NCI-H345 treated with DMSO at 0.1 percent for 48 hours (cell line): ENCODE measurements at regions not wholly inside any gene's neighbourhood (a gene's known extent, or its start where the extent isn't known, plus 50 kb on each side); places are given as distances from the start of the nearest gene placed in this dataset.

Experiments
- DNase-seq: peaks from one replicate; lab custom pipeline; 2025; ENCODE audit not compliant: unreplicated experiment; lab: John Stamatoyannopoulos, UW

GRCh38 chr5:175805256-175806011, 65.9 kb upstream of the CPLX2 start:
- DNase-seq: no peak

- DNase-seq: no peak
These were observed 62.7 kb upstream of the CPLX2 start for GRCh38 chr5:175808711-175809110.

DNA sequence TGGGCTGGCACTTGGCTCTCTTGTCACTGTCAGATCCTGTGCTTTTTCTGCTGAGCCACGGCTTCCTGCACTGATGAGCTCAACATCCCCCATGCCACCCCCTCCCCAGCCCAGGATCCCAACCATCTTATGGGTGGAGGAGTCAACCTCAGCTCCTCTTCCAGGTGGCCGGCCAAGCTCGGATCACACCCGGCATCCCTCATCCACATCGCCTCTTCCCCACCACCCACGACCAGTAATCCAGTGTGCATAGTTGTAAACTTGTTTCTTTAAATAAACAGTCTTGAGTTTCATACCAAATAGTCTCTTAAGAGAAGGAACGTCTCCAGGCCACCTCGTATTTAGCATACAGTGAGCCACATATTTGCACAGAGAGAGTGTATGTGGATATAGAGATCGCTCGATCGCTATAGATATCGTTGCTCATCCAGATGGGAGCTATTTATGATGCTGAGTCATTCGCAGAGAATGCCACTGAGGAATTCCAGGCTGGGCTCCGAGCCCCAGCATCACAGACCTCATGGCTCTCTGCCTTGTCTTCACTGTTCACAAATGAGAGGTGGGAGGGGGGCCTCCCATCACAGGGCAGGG, 61.8 kb upstream of the CPLX2 start:
- DNase-seq: no peak

GRCh38 chr5:175810457-175810856, 60.9 kb upstream of the CPLX2 start:
- DNase-seq: no peak

- no peak for DNase-seq
These were observed 59.8 kb upstream of the CPLX2 start for GRCh38 chr5:175811589-175811988.

- DNase-seq: no peak
These were observed 57.3 kb upstream of the CPLX2 start for GRCh38 chr5:175813943-175814630.

- DNase-seq: no peak
These were observed 56.7 kb upstream of the CPLX2 start for GRCh38 chr5:175814691-175815090.

- no peak for DNase-seq
These were observed 56.1 kb upstream of the CPLX2 start for GRCh38 chr5:175815126-175815913.

- DNase-seq: no peak
These were observed 55.0 kb upstream of the CPLX2 start for GRCh38 chr5:175816348-175816747.

DNA sequence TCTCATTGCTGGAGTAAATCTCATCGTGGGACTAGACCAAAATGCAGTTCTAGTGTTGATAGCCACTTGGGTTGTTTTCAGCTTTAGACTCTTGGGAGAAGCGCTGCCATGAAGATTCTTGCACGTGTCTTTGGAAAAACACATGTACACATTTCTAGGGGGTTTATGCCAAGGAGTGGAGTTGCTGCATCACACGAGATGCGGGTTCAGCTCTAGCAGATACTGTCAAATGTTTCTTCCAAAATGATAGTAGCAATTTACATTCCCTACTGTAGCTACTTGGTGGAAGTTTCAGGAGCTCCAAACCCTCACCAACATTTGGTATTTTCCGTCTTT, 52.3 kb upstream of the CPLX2 start:
- DNase-seq: no peak

GRCh38 chr5:175820230-175820629, 51.1 kb upstream of the CPLX2 start:
- no peak for DNase-seq
